ENCODE measurements at regions not wholly inside any gene's neighbourhood (a gene's known extent, or its start where the extent isn't known, plus 50 kb on each side); places are given as distances from the start of the nearest gene placed in this dataset.

- H3K9ac ChIP-seq (ENCODE audit: insufficient read depth in 1 of 2, low read length in 2 of 2) = no peak overlapping the region
- H3K27me3 ChIP-seq (ENCODE audit: control insufficient read depth in 3 of 3, insufficient read depth in 3 of 3, low read length in 2 of 3) = peaks cover 0 to 2% (median 0%) of the 10 kb centered on the region in 3 donors
- TF ChIP-seq CTCF (IDR thresholded peaks at IDR 0.05; ENCODE audit: control extremely low read depth, extremely low read depth) = no peak
- H3K4me1 ChIP-seq (ENCODE audit: control insufficient read depth in 5 of 5, insufficient read depth in 5 of 5, low read length in 5 of 5) = peaks cover 0 to 16% (median 0%) of the 10 kb centered on the region in 5 donors
- WGBS, 2 donors = 54 to 65% methylated on average over 6 of the region's 6 CpGs
- ATAC-seq (ENCODE audit: insufficient read depth, low FRiP score) (no peak), DNase-seq (no peak)
- no peaks in the 10 kb centered on the region for H3K9me3 ChIP-seq (ENCODE audit: control insufficient read depth in 4 of 4, insufficient read depth in 3 of 4, low read length in 3 of 4)
- H3K36me3 ChIP-seq (ENCODE audit: control insufficient read depth in 4 of 4, insufficient read depth in 4 of 4, low read length in 4 of 4) = no peaks in the 10 kb centered on the region
- no peak overlapping the region for H3K4me3 ChIP-seq
- no peak overlapping the region for H3K27ac ChIP-seq (ENCODE audit: low read depth in 1 of 2, low read length in 1 of 2)
These were observed 734.1 kb upstream of the TENM3 start for GRCh38 chr4:181509073-181509472.

- ATAC-seq (ENCODE audit: insufficient read depth, low FRiP score) (no peak), DNase-seq (no peak)
- H3K36me3 ChIP-seq (ENCODE audit: control insufficient read depth in 4 of 4, insufficient read depth in 4 of 4, low read length in 4 of 4) = no peaks in the 10 kb centered on the region
- H3K27ac ChIP-seq (ENCODE audit: low read depth in 1 of 2, low read length in 1 of 2) = no peak overlapping the region
- H3K4me1 ChIP-seq (ENCODE audit: control insufficient read depth in 5 of 5, insufficient read depth in 5 of 5, low read length in 5 of 5) = no peaks in the 10 kb centered on the region
- H3K9me3 ChIP-seq (ENCODE audit: control insufficient read depth in 4 of 4, insufficient read depth in 3 of 4, low read length in 3 of 4) = no peaks in the 10 kb centered on the region
- no peak overlapping the region for H3K9ac ChIP-seq (ENCODE audit: insufficient read depth in 1 of 2, low read length in 2 of 2)
- WGBS, 2 donors = 89 to 93% methylated on average over 3 of the region's 3 CpGs
- H3K27me3 ChIP-seq (ENCODE audit: control insufficient read depth in 3 of 3, insufficient read depth in 3 of 3, low read length in 2 of 3) = no peaks in the 10 kb centered on the region
- no peak overlapping the region for H3K4me3 ChIP-seq
- TF ChIP-seq CTCF (IDR thresholded peaks at IDR 0.05; ENCODE audit: control extremely low read depth, extremely low read depth) = no peak
These were observed 725.7 kb upstream of the TENM3 start for GRCh38 chr4:181517491-181517890.

- H3K4me3 ChIP-seq = no peak overlapping the region
- H3K4me1 ChIP-seq (ENCODE audit: control insufficient read depth in 5 of 5, insufficient read depth in 5 of 5, low read length in 5 of 5) = no peaks in the 10 kb centered on the region
- H3K27me3 ChIP-seq (ENCODE audit: control insufficient read depth in 3 of 3, insufficient read depth in 3 of 3, low read length in 2 of 3) = no peaks in the 10 kb centered on the region
- H3K9me3 ChIP-seq (ENCODE audit: control insufficient read depth in 4 of 4, insufficient read depth in 3 of 4, low read length in 3 of 4) = no peaks in the 10 kb centered on the region
- H3K9ac ChIP-seq (ENCODE audit: insufficient read depth in 1 of 2, low read length in 2 of 2) = no peak overlapping the region
- no peak for ATAC-seq (ENCODE audit: insufficient read depth, low FRiP score)
- WGBS, 2 donors = 91 to 98% methylated on average over 4 of the region's 4 CpGs
- DNase-seq = no peak
- no peak overlapping the region for H3K27ac ChIP-seq (ENCODE audit: low read depth in 1 of 2, low read length in 1 of 2)
- no peaks in the 10 kb centered on the region for H3K36me3 ChIP-seq (ENCODE audit: control insufficient read depth in 4 of 4, insufficient read depth in 4 of 4, low read length in 4 of 4)
- no peak for TF ChIP-seq CTCF (IDR thresholded peaks at IDR 0.05; ENCODE audit: control extremely low read depth, extremely low read depth)
These were observed 722.4 kb upstream of the TENM3 start for GRCh38 chr4:181520790-181521189.

GRCh38 chr4:181523973-181524372 lies 719.2 kb upstream of the TENM3 start:
- WGBS, 2 donors = 64% methylated on average over 8 of the region's 8 CpGs
- Histone ChIP-seq H3K9me3 (ENCODE audit: control insufficient read depth in 4 of 4, insufficient read depth in 3 of 4, low read length in 3 of 4) (no peaks in the 10 kb centered on the region), H3K9ac (ENCODE audit: insufficient read depth in 1 of 2, low read length in 2 of 2) (no peak overlapping the region), H3K27me3 (ENCODE audit: control insufficient read depth in 3 of 3, insufficient read depth in 3 of 3, low read length in 2 of 3) (no peaks in the 10 kb centered on the region), H3K4me1 (ENCODE audit: control insufficient read depth in 5 of 5, insufficient read depth in 5 of 5, low read length in 5 of 5) (peaks cover 0 to 1% (median 0%) of the 10 kb centered on the region in 5 donors), H3K27ac (ENCODE audit: low read depth in 1 of 2, low read length in 1 of 2) (no peak overlapping the region), H3K4me3 (no peak overlapping the region), H3K36me3 (ENCODE audit: control insufficient read depth in 4 of 4, insufficient read depth in 4 of 4, low read length in 4 of 4) (no peaks in the 10 kb centered on the region)
- no peak for TF ChIP-seq CTCF (IDR thresholded peaks at IDR 0.05; ENCODE audit: control extremely low read depth, extremely low read depth)
- ATAC-seq (ENCODE audit: insufficient read depth, low FRiP score) = no peak
- no peak for DNase-seq
